K562 (cell line): ENCODE measurements at regions not wholly inside any gene's neighbourhood (a gene's known extent, or its start where the extent isn't known, plus 50 kb on each side); places are given as distances from the start of the nearest gene placed in this dataset.

ENCODE experiments used
- ATAC-seq: fragments of 200-7000 bp; cut with Tn5 transposase; 3 replicates; pipeline ENCODE4 v1.9.1; 2020; ENCODE audit warnings: moderate library complexity
- BruUV-seq: library from RNA; stranded (reverse); fragments of 400-500 nt; replicated peaks from 2 replicates; lab custom pipeline; 2021; lab: Mats Ljungman, UMichigan
- CTCF ChIA-PET: fragments of 300-600 bp; formaldehyde crosslinking; extraction: SDS; loops from one replicate; lab custom pipeline; 2021; ENCODE audit warnings: low intra/inter-chr PET ratio; lab: Yijun Ruan, JAX
- POLR2A ChIA-PET: fragments of 300-600, 350-650 bp; sonication (Branson Sonifier 250); formaldehyde crosslinking; extraction: SDS; loops from one replicate; lab custom pipeline; 2021; ENCODE audit warnings: antibody characterized with exemption, inconsistent platforms; lab: Yijun Ruan, JAX
- DNase-seq, 4 experiments: peaks; one replicate each; pipeline versions ENCODE4 v3.0.0 to v3.0.0-alpha.2; 2011 to 2018; ENCODE audit warnings: low spot score in 3 of 4, mixed read lengths in 3 of 4; ENCODE audit errors: extremely low read depth in 1 of 4
- FAIRE-seq: peaks from 2 replicates; lab custom pipeline; 2011; peaks lifted over from hg19 to GRCh38; lab: Jason Lieb, UNC
- H2AFZ ChIP-seq: 2 replicates; pipeline ENCODE4 v1.6.0; 2011; ENCODE audit warnings: low read depth, low read length, control low read depth, inconsistent platforms
- H3K27ac ChIP-seq: fragments of 200-600 bp; 3 replicates; pipeline ENCODE4 v1.8.0; 2011; ENCODE audit warnings: low read depth, mild to moderate bottlenecking, control low read depth, inconsistent platforms, low read length, moderate library complexity, mixed read lengths; ENCODE audit errors: extremely low read depth
- H3K27me3 ChIP-seq, 2 experiments: fragments of 300-600 bp in 1 of 2; 2 replicates in 1 of 2; 3 replicates in 1 of 2; pipeline versions ENCODE4 v1.6.0 to v1.8.0; 2011; ENCODE audit warnings: inconsistent platforms in 2 of 2, low read length in 2 of 2, mild to moderate bottlenecking in 1 of 2, mixed read lengths in 1 of 2, moderate library complexity in 1 of 2; ENCODE audit not compliant: control insufficient read depth in 2 of 2, insufficient read depth in 2 of 2
- H3K36me3 ChIP-seq: fragments of 300-600 bp; 3 replicates; pipeline ENCODE4 v1.8.0; 2011; ENCODE audit warnings: mild to moderate bottlenecking, low read length, inconsistent platforms; ENCODE audit not compliant: control insufficient read depth, insufficient read depth
- H3K4me1 ChIP-seq, 2 experiments: fragments of 200-600 bp in 1 of 2; replicated peaks in 1 of 2; 2 replicates in 1 of 2; 3 replicates in 1 of 2; pipeline versions ENCODE4 v1.5.1 to v1.8.0; 2011; ENCODE audit warnings: inconsistent platforms in 2 of 2, low read length in 2 of 2, mild to moderate bottlenecking in 1 of 2, mixed read lengths in 1 of 2, moderate library complexity in 1 of 2; ENCODE audit not compliant: control insufficient read depth in 2 of 2, insufficient read depth in 2 of 2
- H3K4me2 ChIP-seq: 2 replicates; pipeline ENCODE4 v1.6.1; 2011; ENCODE audit warnings: low read length, control low read depth, inconsistent platforms, mixed read lengths; ENCODE audit not compliant: insufficient read depth
- H3K4me3 ChIP-seq: fragments of 200-600 bp; sonication (generic), shearing (Covaris generic); 2 replicates; pipeline ENCODE4 v1.5.1; 2016; ENCODE audit warnings: control low read depth, inconsistent platforms
- H3K79me2 ChIP-seq: fragments of 200-600 bp; 3 replicates; pipeline ENCODE4 v1.8.0; 2011; ENCODE audit warnings: low read length, inconsistent platforms; ENCODE audit not compliant: control insufficient read depth, insufficient read depth
- H3K9ac ChIP-seq, 2 experiments: 2 replicates each; pipeline versions ENCODE4 v1.6.0 to v1.6.1; 2011; ENCODE audit warnings: low read depth in 2 of 2, low read length in 2 of 2, control low read depth in 1 of 2, inconsistent platforms in 1 of 2, mild to moderate bottlenecking in 1 of 2, mixed read lengths in 1 of 2; ENCODE audit not compliant: insufficient read depth in 1 of 2
- H3K9me1 ChIP-seq: one replicate; pipeline ENCODE4 v1.6.0; 2011; ENCODE audit warnings: inconsistent platforms, mild to moderate bottlenecking, low read length, moderate library complexity; ENCODE audit not compliant: control insufficient read depth, insufficient read depth
- H3K9me3 ChIP-seq: replicated peaks from 2 replicates; pipeline ENCODE4 v1.5.1; 2011; ENCODE audit warnings: low read depth, low read length, inconsistent platforms; ENCODE audit not compliant: control insufficient read depth, insufficient read depth
- H4K20me1 ChIP-seq: replicated peaks from 2 replicates; pipeline ENCODE4 v1.6.1; 2011; ENCODE audit warnings: low read length, inconsistent platforms, mixed read lengths; ENCODE audit not compliant: control insufficient read depth, insufficient read depth
- ARID2 ChIP-seq: fragments of 450-650 bp; IDR thresholded peaks from 2 replicates; pipeline ENCODE4 v1.6.1; 2017; ENCODE audit warnings: antibody characterized with exemption, mild to moderate bottlenecking
- CCAR2 ChIP-seq: fragments of 200-400 bp; formaldehyde crosslinking; IDR thresholded peaks from 2 replicates; pipeline ENCODE4 v1.6.1; 2017; ENCODE audit warnings: mild to moderate bottlenecking, low read depth, low read length
- ELF1 ChIP-seq: fragments of 200-800 bp; sonication (Bioruptor generic); IDR thresholded peaks from 2 replicates; pipeline ENCODE4 v1.6.1; 2016; ENCODE audit warnings: missing genetic modification characterization, missing compliant biosample characterization
- ID3 ChIP-seq, 2 experiments: fragments of 250-450 bp in 1 of 2; fragments of 450-650 bp in 1 of 2; sonication (Bioruptor Pico) in 1 of 2; IDR thresholded peaks; 2 replicates each; pipeline versions ENCODE4 v1.6.1 to v1.8.0; 2016 to 2021; ENCODE audit warnings: mild to moderate bottlenecking in 2 of 2, moderate library complexity in 2 of 2, missing compliant biosample characterization in 1 of 2, missing genetic modification characterization in 1 of 2
- PATZ1 ChIP-seq: fragments of 250-450 bp; sonication (Bioruptor Pico); IDR thresholded peaks from 2 replicates; pipeline ENCODE4 v1.5.0; 2020; ENCODE audit warnings: mild to moderate bottlenecking, borderline replicate concordance
- PTRF ChIP-seq: fragments of 450-650 bp; IDR thresholded peaks from 2 replicates; pipeline ENCODE4 v1.6.1; 2016; ENCODE audit warnings: mild to moderate bottlenecking, missing genetic modification characterization, missing compliant biosample characterization
- RNF2 ChIP-seq: sonication (generic); IDR thresholded peaks from 2 replicates; pipeline ENCODE4 v1.6.1; 2016
- STAT5A ChIP-seq: IDR thresholded peaks from 2 replicates; pipeline ENCODE4 v1.6.1; 2012; ENCODE audit warnings: low read length, inconsistent platforms, borderline replicate concordance
- TAF7 ChIP-seq: fragments of 450-650 bp; IDR thresholded peaks from 2 replicates; pipeline ENCODE4 v1.6.1; 2016; ENCODE audit warnings: missing genetic modification characterization, missing compliant biosample characterization
- TBL1XR1 ChIP-seq, 2 experiments: IDR thresholded peaks; 2 replicates each; pipeline ENCODE4 v1.6.1; 2012; ENCODE audit warnings: improper control_type of control experiment in 2 of 2, low read length in 2 of 2, mild to moderate bottlenecking in 1 of 2
- TRIM25 ChIP-seq: fragments of 450-650 bp; IDR thresholded peaks from 2 replicates; pipeline ENCODE4 v1.7.0; 2016; ENCODE audit warnings: borderline replicate concordance
- ZFP36 ChIP-seq: fragments of 150-350 bp; IDR thresholded peaks from 2 replicates; pipeline ENCODE4 v1.6.1; 2018; ENCODE audit warnings: low read length, low read depth; ENCODE audit not compliant: partially characterized antibody
- WGBS: fragments of 100-300 bp; shearing (Covaris generic); methylation state at CpG from one replicate; pipeline ENCODE4 v1.1.6; 2016; ENCODE audit warnings: low coverage, mixed read lengths; ENCODE audit not compliant: insufficient coverage; ENCODE audit errors: missing lambda C conversion rate; 5-methylcytosine and 5-hydroxymethylcytosine counted together
- in situ Hi-C: fragments of 300-500 bp; cut with MboI; formaldehyde crosslinking; loops from 4 replicates; pipeline ENCODE4 v1.15.0; 2018; ENCODE audit warnings: inconsistent platforms, mixed read lengths
- intact Hi-C: fragments of 100-400 bp; cut with micrococcal nuclease; formaldehyde crosslinking; loops from 2 replicates; pipeline ENCODE4 v1.14.2; 2022

- TF ChIP-seq TRIM25, result no peak
- no peak for TF ChIP-seq TBL1XR1 (IDR thresholded peaks at IDR 0.05; ENCODE audit: low read length in 2 of 2)
- TF ChIP-seq CCAR2, result no peak
- no peak for TF ChIP-seq ID3 (CRISPR knock-in tag; IDR thresholded peaks at IDR 0.05)
- no peak for TF ChIP-seq ID3 (tag; IDR thresholded peaks at IDR 0.05)
- TF ChIP-seq PTRF (tag), result no peak
- no peak for TF ChIP-seq ELF1 (tag)
These were observed 90.3 kb upstream of the SOX1 start (continued) for GRCh38 chr13:111976474-111977178.

- H3K79me2 ChIP-seq, result no peaks in the 10 kb centered on the region
- H3K4me2 ChIP-seq, result no peak overlapping the region
- no peak for DNase-seq
- H3K9me1 ChIP-seq, result no peaks in the 10 kb centered on the region
- peaks cover 0 to 7% of the 10 kb centered on the region in 2 experiments; a peak in 1 of 5 replicates for H3K27me3 ChIP-seq
- WGBS, result under 1% methylated on average over 13 of the region's 13 CpGs
- BruUV-seq, result no TSS peak
- H3K9ac ChIP-seq, result no peak overlapping the region
- in situ Hi-C loops (no loop called here), intact Hi-C loops (no loop called here)
- H2AFZ ChIP-seq, result no peak overlapping the region
- ChIA-PET POLR2A (no interaction called here), CTCF (no interaction called here)
- H3K27ac ChIP-seq, result no peak overlapping the region
- H3K4me1 ChIP-seq, result no peaks in the 10 kb centered on the region
- no peaks in the 10 kb centered on the region; the same call in 1 of the 2 replicates for H4K20me1 ChIP-seq
- no peak for TF ChIP-seq RNF2
- TF ChIP-seq TAF7 (tag), result no peak
- no peak for TF ChIP-seq ZFP36
- TF ChIP-seq PATZ1 (CRISPR knock-in tag), result no peak
- TF ChIP-seq ARID2, result no peak
- TF ChIP-seq STAT5A, result no peak
- H3K9me3 ChIP-seq, result 0 out of 2 replicates have a peak, but pooled peaks cover 2% of the 10 kb centered on the region
- FAIRE-seq, result no peak
- no peaks in the 10 kb centered on the region for H3K36me3 ChIP-seq
- ATAC-seq, result no peak
- H3K4me3 ChIP-seq, result no peak overlapping the region
These were observed 89.8 kb upstream of the SOX1 start for GRCh38 chr13:111977179-111977506.
